GM06990 (cell line): ENCODE measurements at regions not wholly inside any gene's neighbourhood (a gene's known extent, or its start where the extent isn't known, plus 50 kb on each side); places are given as distances from the start of the nearest gene placed in this dataset.
"Not testable (repeated sequence)": the region's sequence is repeated elsewhere in the genome, so short reads cannot be mapped to it uniquely, and the experiment has no call there.

ENCODE experiments used
- DNase-seq: peaks from one replicate; pipeline ENCODE4 v3.0.0-alpha.2; 2011; ENCODE audit not compliant: insufficient read length; ENCODE audit errors: extremely low read depth
- H3K27me3 ChIP-seq: replicated peaks from 2 replicates; pipeline ENCODE4 v1.6.0; 2011; ENCODE audit warnings: low read length; ENCODE audit not compliant: control insufficient read depth, insufficient read depth
- H3K36me3 ChIP-seq: 2 replicates; pipeline ENCODE4 v1.5.1; 2011; ENCODE audit warnings: low read length; ENCODE audit not compliant: control insufficient read depth, insufficient read depth
- H3K4me3 ChIP-seq: replicated peaks from 2 replicates; pipeline ENCODE4 v1.5.1; 2011; ENCODE audit warnings: low read depth, mild to moderate bottlenecking, control low read depth, low read length
- CTCF ChIP-seq: IDR thresholded peaks from 2 replicates; pipeline ENCODE4 v1.5.1; 2011; ENCODE audit warnings: low read length, control low read depth, mild to moderate bottlenecking, inconsistent platforms; ENCODE audit not compliant: insufficient read depth, poor library complexity, severe bottlenecking

GRCh38 chr10:121133901-121134300 lies 282.7 kb downstream of the WDR11 start:
- H3K36me3 ChIP-seq = no peaks in the 10 kb centered on the region
- no peak for TF ChIP-seq CTCF
- H3K27me3 ChIP-seq = no peaks in the 10 kb centered on the region; the same call in 1 of the 2 replicates
- DNase-seq = no peak
- H3K4me3 ChIP-seq = no peak overlapping the region

GRCh38 chr10:121134711-121135110 lies 283.5 kb downstream of the WDR11 start:
- H3K4me3 ChIP-seq = no peak overlapping the region
- no peak for DNase-seq
- no peak for TF ChIP-seq CTCF
- H3K36me3 ChIP-seq = no peaks in the 10 kb centered on the region
- no peaks in the 10 kb centered on the region; the same call in 1 of the 2 replicates for H3K27me3 ChIP-seq

- Histone ChIP-seq H3K27me3 (no peaks in the 10 kb centered on the region), H3K4me3 (no peak overlapping the region), H3K36me3 (no peaks in the 10 kb centered on the region)
- TF ChIP-seq CTCF = no peak
- no peak for DNase-seq
Measured at GRCh38 chr10:121135512-121135911, 284.4 kb downstream of the WDR11 start.

GRCh38 chr10:121137533-121137932 lies 286.4 kb downstream of the WDR11 start:
- H3K4me3 ChIP-seq = no peak overlapping the region
- no peaks in the 10 kb centered on the region for H3K36me3 ChIP-seq
- TF ChIP-seq CTCF = no peak
- no peak for DNase-seq
- H3K27me3 ChIP-seq = no peaks in the 10 kb centered on the region

GRCh38 chr10:121138112-121138860 lies 287.1 kb downstream of the WDR11 start:
- no peak for TF ChIP-seq CTCF
- no peak for DNase-seq
- Histone ChIP-seq H3K36me3 (no peaks in the 10 kb centered on the region), H3K27me3 (no peaks in the 10 kb centered on the region), H3K4me3 (no peak overlapping the region)

GRCh38 chr10:121138918-121139317 lies 287.8 kb downstream of the WDR11 start:
- Histone ChIP-seq H3K27me3 (no peaks in the 10 kb centered on the region), H3K36me3 (no peaks in the 10 kb centered on the region), H3K4me3 (no peak overlapping the region)
- DNase-seq = no peak
- TF ChIP-seq CTCF = no peak

GRCh38 chr10:121145802-121146395 lies 294.7 kb downstream of the WDR11 start:
- not testable (repeated sequence) for H3K36me3 ChIP-seq, H3K4me3 ChIP-seq, H3K27me3 ChIP-seq, DNase-seq
